GM23338 (cell line): ENCODE measurements at regions not wholly inside any gene's neighbourhood (a gene's known extent, or its start where the extent isn't known, plus 50 kb on each side); places are given as distances from the start of the nearest gene placed in this dataset.

ENCODE experiments used
- ATAC-seq: fragments of 200-7000 bp; cut with Tn5 transposase; 3 replicates; pipeline ENCODE4 v1.9.1; 2020
- DNase-seq: peaks from one replicate; pipeline ENCODE4 v3.0.0-alpha.2; 2015; ENCODE audit warnings: low spot score
- H2AFZ ChIP-seq: fragments of 200-600 bp; sonication (generic); 2 replicates; pipeline ENCODE4 v1.8.0; 2016; ENCODE audit warnings: antibody characterized with exemption, mild to moderate bottlenecking, moderate library complexity
- H3F3A ChIP-seq: fragments of 200-600 bp; sonication (generic); replicated peaks from 2 replicates; pipeline ENCODE4 v1.8.0; 2017; ENCODE audit warnings: antibody characterized with exemption, mixed run types, low read depth
- H3K27ac ChIP-seq: fragments of 200-600 bp; sonication (generic); 2 replicates; pipeline ENCODE4 v1.6.1; 2016; ENCODE audit warnings: low read depth
- H3K27me3 ChIP-seq: fragments of 200-600 bp; sonication (generic); 2 replicates; pipeline ENCODE4 v1.8.0; 2016; ENCODE audit warnings: mild to moderate bottlenecking, mixed run types, moderate library complexity; ENCODE audit not compliant: insufficient read depth
- H3K36me3 ChIP-seq: fragments of 200-600 bp; sonication (generic); 2 replicates; pipeline ENCODE4 v1.8.0; 2016; ENCODE audit warnings: mild to moderate bottlenecking; ENCODE audit not compliant: insufficient read depth
- H3K4me1 ChIP-seq: fragments of 200-600 bp; sonication (generic); 2 replicates; pipeline ENCODE4 v1.8.0; 2016; ENCODE audit warnings: mild to moderate bottlenecking, moderate library complexity; ENCODE audit not compliant: insufficient read depth
- H3K4me2 ChIP-seq: fragments of 200-600 bp; sonication (generic); 2 replicates; pipeline ENCODE4 v1.7.1; 2017; ENCODE audit warnings: mixed run types
- H3K4me3 ChIP-seq: fragments of 200-600 bp; sonication (generic); 2 replicates; pipeline ENCODE4 v1.6.1; 2016; ENCODE audit warnings: mixed run types
- H3K79me2 ChIP-seq: fragments of 200-600 bp; sonication (generic); replicated peaks from 2 replicates; pipeline ENCODE4 v1.8.0; 2017; ENCODE audit warnings: mild to moderate bottlenecking; ENCODE audit not compliant: insufficient read depth
- H3K9me2 ChIP-seq: fragments of 200-600 bp; sonication (generic); 2 replicates; pipeline ENCODE4 v1.8.0; 2017; ENCODE audit not compliant: insufficient read depth
- H4K20me1 ChIP-seq: fragments of 200-600 bp; sonication (generic); replicated peaks from 2 replicates; pipeline ENCODE4 v1.8.0; 2017; ENCODE audit warnings: mild to moderate bottlenecking; ENCODE audit not compliant: insufficient read depth
- H3K27ac Mint-ChIP-seq: 2 replicates; pipeline ENCODE4 v1.8.0; 2020; ENCODE audit warnings: inconsistent platforms, mild to moderate bottlenecking, moderate library complexity, mixed read lengths
- H3K27me3 Mint-ChIP-seq: 3 replicates; pipeline ENCODE4 v1.8.0; 2022; ENCODE audit warnings: low read depth, mild to moderate bottlenecking, moderate library complexity, mixed read lengths, inconsistent platforms; ENCODE audit not compliant: insufficient read depth, poor library complexity
- H3K36me3 Mint-ChIP-seq: 3 replicates; pipeline ENCODE4 v1.8.0; 2021; ENCODE audit warnings: low read depth, mild to moderate bottlenecking, inconsistent platforms, moderate library complexity, mixed read lengths
- H3K4me1 Mint-ChIP-seq: 3 replicates; pipeline ENCODE4 v1.8.0; 2020; ENCODE audit warnings: mild to moderate bottlenecking, inconsistent platforms, mixed read lengths
- H3K4me3 Mint-ChIP-seq: 3 replicates; pipeline ENCODE4 v1.8.0; 2021; ENCODE audit warnings: moderate library complexity, mild to moderate bottlenecking, inconsistent platforms, mixed read lengths
- H3K9me3 Mint-ChIP-seq: 3 replicates; pipeline ENCODE4 v1.8.0; 2020; ENCODE audit warnings: moderate library complexity, mild to moderate bottlenecking, inconsistent platforms, mixed read lengths
- CREB1 ChIP-seq: fragments of 250-450 bp; sonication (Bioruptor Pico); IDR thresholded peaks from 2 replicates; pipeline ENCODE4 v1.5.0; 2020; ENCODE audit warnings: low read depth, mild to moderate bottlenecking, moderate library complexity
- EZH2 ChIP-seq: fragments of 200-600 bp; sonication (generic); IDR thresholded peaks from one replicate; pipeline ENCODE4 v1.8.0; 2017; ENCODE audit warnings: antibody characterized with exemption, mild to moderate bottlenecking, low read depth; ENCODE audit not compliant: unreplicated experiment
- EZH2phosphoT487 ChIP-seq: fragments of 200-600 bp; sonication (generic); IDR thresholded peaks from one replicate; pipeline ENCODE4 v1.8.1; 2018; ENCODE audit warnings: antibody characterized with exemption; ENCODE audit not compliant: unreplicated experiment
- JUNB ChIP-seq: IDR thresholded peaks from one replicate; pipeline ENCODE4 v1.6.1; 2016; ENCODE audit warnings: antibody characterized with exemption; ENCODE audit not compliant: unreplicated experiment
- NANOG ChIP-seq: IDR thresholded peaks from 2 replicates; pipeline ENCODE4 v1.6.1; 2016; ENCODE audit warnings: antibody characterized with exemption, borderline replicate concordance
- POLR2AphosphoS5 ChIP-seq: IDR thresholded peaks from 2 replicates; pipeline ENCODE4 v1.6.1; 2016; ENCODE audit warnings: antibody characterized with exemption, low read depth
- STAT1 ChIP-seq: IDR thresholded peaks from one replicate; pipeline ENCODE4 v1.6.1; 2016; ENCODE audit warnings: antibody characterized with exemption; ENCODE audit not compliant: unreplicated experiment
- ZNF114 ChIP-seq: fragments of 250-450 bp; sonication (Bioruptor Pico); IDR thresholded peaks from 2 replicates; pipeline ENCODE4 v1.5.0; 2020; ENCODE audit warnings: mild to moderate bottlenecking, moderate library complexity
- ZNF331 ChIP-seq: fragments of 250-450 bp; sonication (Bioruptor Pico); IDR thresholded peaks from 2 replicates; pipeline ENCODE4 v1.5.0; 2020; ENCODE audit warnings: low read depth, mild to moderate bottlenecking, moderate library complexity
- TF ChIP-seq, protein P1 (sequence below): IDR thresholded peaks from 2 replicates; pipeline ENCODE4 v1.6.1; 2016; ENCODE audit warnings: antibody characterized with exemption
- TF ChIP-seq, protein P2 (sequence below): IDR thresholded peaks from one replicate; pipeline ENCODE4 v1.6.1; 2018; ENCODE audit warnings: antibody characterized with exemption; ENCODE audit not compliant: unreplicated experiment
- TF ChIP-seq, protein P3 (sequence below): fragments of 250-450 bp; sonication (Bioruptor Pico); IDR thresholded peaks from 2 replicates; pipeline ENCODE4 v1.5.0; 2020; ENCODE audit warnings: mild to moderate bottlenecking, moderate library complexity
- TF ChIP-seq, protein P4 (sequence below), 2 experiments: fragments of 200-600 bp in 1 of 2; sonication (generic) in 1 of 2; conservative IDR thresholded peaks; 2 replicates each; pipeline versions ENCODE4 v1.5.1 to v1.6.1; 2016 to 2017; ENCODE audit warnings: antibody characterized with exemption in 2 of 2, low read depth in 2 of 2, mild to moderate bottlenecking in 2 of 2, moderate library complexity in 1 of 2

DNA sequence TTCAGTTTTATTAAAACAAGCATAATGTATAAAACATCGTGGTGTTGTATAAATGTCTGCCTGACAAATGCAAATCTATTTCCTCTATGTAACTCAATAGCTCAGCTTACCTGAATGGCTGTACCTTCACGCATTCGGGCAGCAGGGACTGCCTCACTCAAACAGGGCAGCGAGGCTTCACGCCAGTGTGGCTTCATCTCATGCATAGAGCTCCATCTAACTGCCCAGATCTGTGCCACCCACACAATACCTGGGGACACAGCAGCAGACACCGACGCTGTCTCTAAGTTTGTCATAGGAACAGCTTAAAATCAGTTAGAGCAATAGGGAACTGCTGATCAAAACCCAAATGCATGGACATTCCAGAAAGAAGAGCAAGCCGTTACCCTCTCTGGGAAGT is 182.8 kb upstream of the ANKRD30A start (continued):
- TF ChIP-seq NANOG (no peak), POLR2AphosphoS5 (no peak), ZNF114 (CRISPR knock-in tag) (no peak)

DNA sequence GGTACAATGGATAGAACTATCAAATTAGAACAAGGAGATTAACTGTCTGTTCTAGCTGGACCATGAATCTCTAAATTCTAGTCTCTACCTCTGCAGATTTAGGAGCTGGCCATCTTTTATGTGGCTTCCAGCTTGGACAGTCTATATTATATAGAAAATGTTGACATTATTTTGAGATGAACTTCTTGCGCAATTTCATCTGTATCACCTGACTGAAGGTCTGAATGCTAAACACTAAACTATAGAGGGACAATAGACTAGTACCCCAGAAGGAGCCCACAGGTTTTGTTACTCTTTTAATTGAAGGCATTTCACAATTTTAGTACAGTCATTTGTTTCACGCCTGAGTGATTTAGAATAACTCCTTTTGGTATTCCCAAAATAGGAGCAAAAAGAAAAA is 222.4 kb upstream of the ANKRD30A start:
- Mint-ChIP-seq H3K9me3 (peaks cover 91% of the 10 kb centered on the region), H3K4me3 (no peak overlapping the region), H3K27ac (no peak overlapping the region), H3K27me3 (peaks cover 2% of the 10 kb centered on the region), H3K36me3 (peaks cover 23% of the 10 kb centered on the region), H3K4me1 (no peaks in the 10 kb centered on the region)
- Histone ChIP-seq H4K20me1 (no peaks in the 10 kb centered on the region), H3F3A (no peaks in the 10 kb centered on the region), H3K27ac (no peak overlapping the region), H3K9me2 (no peaks in the 10 kb centered on the region), H3K4me2 (no peak overlapping the region), H3K79me2 (no peaks in the 10 kb centered on the region), H3K36me3 (no peaks in the 10 kb centered on the region), H3K4me3 (no peak overlapping the region), H3K27me3 (no peaks in the 10 kb centered on the region), H3K4me1 (no peaks in the 10 kb centered on the region), H2AFZ (no peak overlapping the region)
- no peak for ATAC-seq
- TF ChIP-seq, protein P1, sequence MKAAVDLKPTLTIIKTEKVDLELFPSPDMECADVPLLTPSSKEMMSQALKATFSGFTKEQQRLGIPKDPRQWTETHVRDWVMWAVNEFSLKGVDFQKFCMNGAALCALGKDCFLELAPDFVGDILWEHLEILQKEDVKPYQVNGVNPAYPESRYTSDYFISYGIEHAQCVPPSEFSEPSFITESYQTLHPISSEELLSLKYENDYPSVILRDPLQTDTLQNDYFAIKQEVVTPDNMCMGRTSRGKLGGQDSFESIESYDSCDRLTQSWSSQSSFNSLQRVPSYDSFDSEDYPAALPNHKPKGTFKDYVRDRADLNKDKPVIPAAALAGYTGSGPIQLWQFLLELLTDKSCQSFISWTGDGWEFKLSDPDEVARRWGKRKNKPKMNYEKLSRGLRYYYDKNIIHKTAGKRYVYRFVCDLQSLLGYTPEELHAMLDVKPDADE: no peak
- TF ChIP-seq CREB1: no peak
- no peak for TF ChIP-seq NANOG
- TF ChIP-seq ZNF331: no peak
- TF ChIP-seq POLR2AphosphoS5: no peak
- no peak for TF ChIP-seq EZH2phosphoT487
- TF ChIP-seq, protein P2, sequence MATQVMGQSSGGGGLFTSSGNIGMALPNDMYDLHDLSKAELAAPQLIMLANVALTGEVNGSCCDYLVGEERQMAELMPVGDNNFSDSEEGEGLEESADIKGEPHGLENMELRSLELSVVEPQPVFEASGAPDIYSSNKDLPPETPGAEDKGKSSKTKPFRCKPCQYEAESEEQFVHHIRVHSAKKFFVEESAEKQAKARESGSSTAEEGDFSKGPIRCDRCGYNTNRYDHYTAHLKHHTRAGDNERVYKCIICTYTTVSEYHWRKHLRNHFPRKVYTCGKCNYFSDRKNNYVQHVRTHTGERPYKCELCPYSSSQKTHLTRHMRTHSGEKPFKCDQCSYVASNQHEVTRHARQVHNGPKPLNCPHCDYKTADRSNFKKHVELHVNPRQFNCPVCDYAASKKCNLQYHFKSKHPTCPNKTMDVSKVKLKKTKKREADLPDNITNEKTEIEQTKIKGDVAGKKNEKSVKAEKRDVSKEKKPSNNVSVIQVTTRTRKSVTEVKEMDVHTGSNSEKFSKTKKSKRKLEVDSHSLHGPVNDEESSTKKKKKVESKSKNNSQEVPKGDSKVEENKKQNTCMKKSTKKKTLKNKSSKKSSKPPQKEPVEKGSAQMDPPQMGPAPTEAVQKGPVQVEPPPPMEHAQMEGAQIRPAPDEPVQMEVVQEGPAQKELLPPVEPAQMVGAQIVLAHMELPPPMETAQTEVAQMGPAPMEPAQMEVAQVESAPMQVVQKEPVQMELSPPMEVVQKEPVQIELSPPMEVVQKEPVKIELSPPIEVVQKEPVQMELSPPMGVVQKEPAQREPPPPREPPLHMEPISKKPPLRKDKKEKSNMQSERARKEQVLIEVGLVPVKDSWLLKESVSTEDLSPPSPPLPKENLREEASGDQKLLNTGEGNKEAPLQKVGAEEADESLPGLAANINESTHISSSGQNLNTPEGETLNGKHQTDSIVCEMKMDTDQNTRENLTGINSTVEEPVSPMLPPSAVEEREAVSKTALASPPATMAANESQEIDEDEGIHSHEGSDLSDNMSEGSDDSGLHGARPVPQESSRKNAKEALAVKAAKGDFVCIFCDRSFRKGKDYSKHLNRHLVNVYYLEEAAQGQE: no peak
- no peak for TF ChIP-seq EZH2
- no peak for TF ChIP-seq JUNB
- TF ChIP-seq, protein P3, sequence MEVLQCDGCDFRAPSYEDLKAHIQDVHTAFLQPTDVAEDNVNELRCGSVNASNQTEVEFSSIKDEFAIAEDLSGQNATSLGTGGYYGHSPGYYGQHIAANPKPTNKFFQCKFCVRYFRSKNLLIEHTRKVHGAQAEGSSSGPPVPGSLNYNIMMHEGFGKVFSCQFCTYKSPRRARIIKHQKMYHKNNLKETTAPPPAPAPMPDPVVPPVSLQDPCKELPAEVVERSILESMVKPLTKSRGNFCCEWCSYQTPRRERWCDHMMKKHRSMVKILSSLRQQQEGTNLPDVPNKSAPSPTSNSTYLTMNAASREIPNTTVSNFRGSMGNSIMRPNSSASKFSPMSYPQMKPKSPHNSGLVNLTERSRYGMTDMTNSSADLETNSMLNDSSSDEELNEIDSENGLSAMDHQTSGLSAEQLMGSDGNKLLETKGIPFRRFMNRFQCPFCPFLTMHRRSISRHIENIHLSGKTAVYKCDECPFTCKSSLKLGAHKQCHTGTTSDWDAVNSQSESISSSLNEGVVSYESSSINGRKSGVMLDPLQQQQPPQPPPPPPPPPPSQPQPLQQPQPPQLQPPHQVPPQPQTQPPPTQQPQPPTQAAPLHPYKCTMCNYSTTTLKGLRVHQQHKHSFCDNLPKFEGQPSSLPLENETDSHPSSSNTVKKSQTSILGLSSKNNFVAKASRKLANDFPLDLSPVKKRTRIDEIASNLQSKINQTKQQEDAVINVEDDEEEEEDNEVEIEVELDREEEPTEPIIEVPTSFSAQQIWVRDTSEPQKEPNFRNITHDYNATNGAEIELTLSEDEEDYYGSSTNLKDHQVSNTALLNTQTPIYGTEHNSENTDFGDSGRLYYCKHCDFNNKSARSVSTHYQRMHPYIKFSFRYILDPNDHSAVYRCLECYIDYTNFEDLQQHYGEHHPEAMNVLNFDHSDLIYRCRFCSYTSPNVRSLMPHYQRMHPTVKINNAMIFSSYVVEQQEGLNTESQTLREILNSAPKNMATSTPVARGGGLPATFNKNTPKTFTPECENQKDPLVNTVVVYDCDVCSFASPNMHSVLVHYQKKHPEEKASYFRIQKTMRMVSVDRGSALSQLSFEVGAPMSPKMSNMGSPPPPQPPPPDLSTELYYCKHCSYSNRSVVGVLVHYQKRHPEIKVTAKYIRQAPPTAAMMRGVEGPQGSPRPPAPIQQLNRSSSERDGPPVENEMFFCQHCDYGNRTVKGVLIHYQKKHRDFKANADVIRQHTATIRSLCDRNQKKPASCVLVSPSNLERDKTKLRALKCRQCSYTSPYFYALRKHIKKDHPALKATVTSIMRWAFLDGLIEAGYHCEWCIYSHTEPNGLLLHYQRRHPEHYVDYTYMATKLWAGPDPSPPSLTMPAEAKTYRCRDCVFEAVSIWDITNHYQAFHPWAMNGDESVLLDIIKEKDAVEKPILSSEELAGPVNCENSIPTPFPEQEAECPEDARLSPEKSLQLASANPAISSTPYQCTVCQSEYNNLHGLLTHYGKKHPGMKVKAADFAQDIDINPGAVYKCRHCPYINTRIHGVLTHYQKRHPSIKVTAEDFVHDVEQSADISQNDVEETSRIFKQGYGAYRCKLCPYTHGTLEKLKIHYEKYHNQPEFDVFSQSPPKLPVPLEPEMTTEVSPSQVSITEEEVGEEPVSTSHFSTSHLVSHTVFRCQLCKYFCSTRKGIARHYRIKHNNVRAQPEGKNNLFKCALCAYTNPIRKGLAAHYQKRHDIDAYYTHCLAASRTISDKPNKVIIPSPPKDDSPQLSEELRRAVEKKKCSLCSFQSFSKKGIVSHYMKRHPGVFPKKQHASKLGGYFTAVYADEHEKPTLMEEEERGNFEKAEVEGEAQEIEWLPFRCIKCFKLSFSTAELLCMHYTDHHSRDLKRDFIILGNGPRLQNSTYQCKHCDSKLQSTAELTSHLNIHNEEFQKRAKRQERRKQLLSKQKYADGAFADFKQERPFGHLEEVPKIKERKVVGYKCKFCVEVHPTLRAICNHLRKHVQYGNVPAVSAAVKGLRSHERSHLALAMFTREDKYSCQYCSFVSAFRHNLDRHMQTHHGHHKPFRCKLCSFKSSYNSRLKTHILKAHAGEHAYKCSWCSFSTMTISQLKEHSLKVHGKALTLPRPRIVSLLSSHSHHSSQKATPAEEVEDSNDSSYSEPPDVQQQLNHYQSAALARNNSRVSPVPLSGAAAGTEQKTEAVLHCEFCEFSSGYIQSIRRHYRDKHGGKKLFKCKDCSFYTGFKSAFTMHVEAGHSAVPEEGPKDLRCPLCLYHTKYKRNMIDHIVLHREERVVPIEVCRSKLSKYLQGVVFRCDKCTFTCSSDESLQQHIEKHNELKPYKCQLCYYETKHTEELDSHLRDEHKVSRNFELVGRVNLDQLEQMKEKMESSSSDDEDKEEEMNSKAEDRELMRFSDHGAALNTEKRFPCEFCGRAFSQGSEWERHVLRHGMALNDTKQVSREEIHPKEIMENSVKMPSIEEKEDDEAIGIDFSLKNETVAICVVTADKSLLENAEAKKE: no peak
- TF ChIP-seq, protein P4, sequence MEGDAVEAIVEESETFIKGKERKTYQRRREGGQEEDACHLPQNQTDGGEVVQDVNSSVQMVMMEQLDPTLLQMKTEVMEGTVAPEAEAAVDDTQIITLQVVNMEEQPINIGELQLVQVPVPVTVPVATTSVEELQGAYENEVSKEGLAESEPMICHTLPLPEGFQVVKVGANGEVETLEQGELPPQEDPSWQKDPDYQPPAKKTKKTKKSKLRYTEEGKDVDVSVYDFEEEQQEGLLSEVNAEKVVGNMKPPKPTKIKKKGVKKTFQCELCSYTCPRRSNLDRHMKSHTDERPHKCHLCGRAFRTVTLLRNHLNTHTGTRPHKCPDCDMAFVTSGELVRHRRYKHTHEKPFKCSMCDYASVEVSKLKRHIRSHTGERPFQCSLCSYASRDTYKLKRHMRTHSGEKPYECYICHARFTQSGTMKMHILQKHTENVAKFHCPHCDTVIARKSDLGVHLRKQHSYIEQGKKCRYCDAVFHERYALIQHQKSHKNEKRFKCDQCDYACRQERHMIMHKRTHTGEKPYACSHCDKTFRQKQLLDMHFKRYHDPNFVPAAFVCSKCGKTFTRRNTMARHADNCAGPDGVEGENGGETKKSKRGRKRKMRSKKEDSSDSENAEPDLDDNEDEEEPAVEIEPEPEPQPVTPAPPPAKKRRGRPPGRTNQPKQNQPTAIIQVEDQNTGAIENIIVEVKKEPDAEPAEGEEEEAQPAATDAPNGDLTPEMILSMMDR (conservative IDR thresholded peaks at IDR 0.05; ENCODE audit: low read depth in 2 of 2): no peak
- no peak for TF ChIP-seq STAT1
- TF ChIP-seq ZNF114 (CRISPR knock-in tag): no peak
- no peak for DNase-seq
